ENCODE measurements at regions not wholly inside any gene's neighbourhood (a gene's known extent, or its start where the extent isn't known, plus 50 kb on each side); places are given as distances from the start of the nearest gene placed in this dataset.

- TF ChIP-seq CTCF (conservative IDR thresholded peaks at IDR 0.05; ENCODE audit: low read length) (no peak), EZH2phosphoT487 (IDR thresholded peaks at IDR 0.05; ENCODE audit: borderline replicate concordance) (no peak)
Observed at GRCh38 chr7:131800008-131800407, 243.6 kb upstream of the PODXL start.
